ENCODE measurements at regions not wholly inside any gene's neighbourhood (a gene's known extent, or its start where the extent isn't known, plus 50 kb on each side); places are given as distances from the start of the nearest gene placed in this dataset.

DNA sequence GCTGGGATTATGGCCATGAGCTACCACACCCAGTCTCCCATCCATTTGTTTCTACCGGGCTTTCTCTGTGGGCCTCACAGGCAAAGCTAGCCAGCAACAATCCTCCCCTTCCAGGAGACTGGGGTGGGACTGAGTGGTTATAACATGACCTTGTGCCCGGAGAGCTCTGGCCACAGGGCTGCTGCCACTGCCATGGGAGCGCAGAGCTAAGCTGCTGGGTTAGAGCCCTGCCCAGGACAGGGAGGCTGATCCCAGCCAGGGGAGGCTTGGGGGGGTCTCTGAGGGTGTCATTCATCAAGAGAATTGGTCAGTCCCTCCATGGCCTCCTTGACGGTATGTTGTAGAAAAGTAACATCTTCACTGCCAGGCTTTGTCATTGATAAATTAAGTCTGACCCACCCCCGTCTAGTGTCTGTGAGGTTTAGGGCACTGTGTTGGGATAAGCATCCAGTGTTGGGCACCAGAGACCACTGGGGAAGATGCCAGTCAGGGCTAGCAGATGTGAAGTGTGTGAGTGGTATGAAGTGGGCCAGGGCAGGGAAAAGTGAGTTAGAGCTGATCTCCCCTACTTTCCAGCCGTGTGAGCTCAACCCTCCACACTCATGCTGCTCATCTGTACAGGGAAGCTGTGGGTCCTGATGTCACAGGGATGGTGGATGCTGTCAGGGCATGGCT, 368.4 kb upstream of the HS6ST1 start:
- Histone ChIP-seq H3K27me3 (ENCODE audit: insufficient read depth, low read length) (no peaks in the 10 kb centered on the region), H3K79me2 (ENCODE audit: insufficient read depth, low read length) (no peaks in the 10 kb centered on the region), H3K36me3 (ENCODE audit: insufficient read depth, low read length) (no peaks in the 10 kb centered on the region), H3K4me1 (ENCODE audit: insufficient read depth, low read length) (no peaks in the 10 kb centered on the region), H2AFZ (ENCODE audit: low read length) (no peak overlapping the region), H3K27ac (ENCODE audit: low read depth, low read length) (no peak overlapping the region), H3K4me2 (ENCODE audit: insufficient read depth, low read length) (no peak overlapping the region), H4K20me1 (ENCODE audit: insufficient read depth, low read length) (no peaks in the 10 kb centered on the region), H3K9me3 (ENCODE audit: low read depth, low read length) (no peaks in the 10 kb centered on the region), H3K4me3 (ENCODE audit: insufficient read depth, low read length) (no peak overlapping the region)
- peak; percentile 46 for DNase-seq (ENCODE audit: insufficient read length, low spot score, missing footprints)
- TF ChIP-seq, protein P1, sequence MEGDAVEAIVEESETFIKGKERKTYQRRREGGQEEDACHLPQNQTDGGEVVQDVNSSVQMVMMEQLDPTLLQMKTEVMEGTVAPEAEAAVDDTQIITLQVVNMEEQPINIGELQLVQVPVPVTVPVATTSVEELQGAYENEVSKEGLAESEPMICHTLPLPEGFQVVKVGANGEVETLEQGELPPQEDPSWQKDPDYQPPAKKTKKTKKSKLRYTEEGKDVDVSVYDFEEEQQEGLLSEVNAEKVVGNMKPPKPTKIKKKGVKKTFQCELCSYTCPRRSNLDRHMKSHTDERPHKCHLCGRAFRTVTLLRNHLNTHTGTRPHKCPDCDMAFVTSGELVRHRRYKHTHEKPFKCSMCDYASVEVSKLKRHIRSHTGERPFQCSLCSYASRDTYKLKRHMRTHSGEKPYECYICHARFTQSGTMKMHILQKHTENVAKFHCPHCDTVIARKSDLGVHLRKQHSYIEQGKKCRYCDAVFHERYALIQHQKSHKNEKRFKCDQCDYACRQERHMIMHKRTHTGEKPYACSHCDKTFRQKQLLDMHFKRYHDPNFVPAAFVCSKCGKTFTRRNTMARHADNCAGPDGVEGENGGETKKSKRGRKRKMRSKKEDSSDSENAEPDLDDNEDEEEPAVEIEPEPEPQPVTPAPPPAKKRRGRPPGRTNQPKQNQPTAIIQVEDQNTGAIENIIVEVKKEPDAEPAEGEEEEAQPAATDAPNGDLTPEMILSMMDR (IDR thresholded peaks at IDR 0.05; ENCODE audit: extremely low read depth, low read depth, low read length), result no peak

DNA sequence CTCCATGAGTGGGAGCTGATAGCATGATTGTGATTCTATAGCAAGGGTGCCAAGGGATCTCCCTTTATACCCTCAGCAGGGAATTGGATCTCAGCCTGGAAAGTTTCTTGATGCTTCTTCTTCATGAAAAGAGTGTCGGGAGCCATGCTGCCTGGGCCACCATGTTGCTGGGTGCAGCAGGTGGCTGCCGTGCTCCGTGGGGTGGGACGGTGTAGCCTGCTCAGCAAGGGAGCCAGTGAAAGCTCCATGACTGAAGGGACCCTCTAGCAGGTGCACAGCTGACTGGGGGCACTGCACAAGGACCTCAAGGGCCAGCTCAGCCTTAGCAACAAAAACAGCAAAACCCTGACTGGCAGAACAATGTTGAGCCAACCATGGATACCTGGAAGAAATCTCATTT, 368.9 kb upstream of the HS6ST1 start:
- Histone ChIP-seq H3K27ac (ENCODE audit: low read depth, low read length) (no peak overlapping the region), H3K27me3 (ENCODE audit: insufficient read depth, low read length) (no peaks in the 10 kb centered on the region), H4K20me1 (ENCODE audit: insufficient read depth, low read length) (no peaks in the 10 kb centered on the region), H3K36me3 (ENCODE audit: insufficient read depth, low read length) (no peaks in the 10 kb centered on the region), H3K4me3 (ENCODE audit: insufficient read depth, low read length) (no peak overlapping the region), H3K4me1 (ENCODE audit: insufficient read depth, low read length) (no peaks in the 10 kb centered on the region), H3K9me3 (ENCODE audit: low read depth, low read length) (no peaks in the 10 kb centered on the region), H2AFZ (ENCODE audit: low read length) (no peak overlapping the region), H3K4me2 (ENCODE audit: insufficient read depth, low read length) (no peak overlapping the region), H3K79me2 (ENCODE audit: insufficient read depth, low read length) (no peaks in the 10 kb centered on the region)
- DNase-seq (ENCODE audit: insufficient read length, low spot score, missing footprints), result no peak
- TF ChIP-seq, protein P1 (IDR thresholded peaks at IDR 0.05; ENCODE audit: extremely low read depth, low read depth, low read length), result no peak

DNA sequence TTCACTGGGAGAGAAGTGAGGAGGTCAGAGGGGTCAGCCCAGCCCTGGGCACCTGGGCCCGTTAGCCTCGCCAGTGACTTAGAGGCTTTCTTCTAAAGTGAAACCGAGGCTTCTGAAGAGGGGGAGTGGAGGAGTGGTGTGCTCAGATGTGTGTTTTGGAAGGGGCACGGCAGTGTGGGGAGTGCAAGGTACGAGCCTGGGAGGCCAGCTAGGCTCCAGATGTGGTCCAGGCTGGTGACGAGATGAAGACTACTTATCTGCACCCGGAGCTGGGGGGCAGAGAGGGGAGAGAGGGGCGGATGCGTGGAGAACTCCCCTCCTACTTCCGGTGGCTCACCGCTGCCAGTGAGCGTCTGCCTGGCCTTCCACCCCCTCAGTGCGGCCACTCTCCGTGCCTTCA, 371.3 kb upstream of the HS6ST1 start:
- Histone ChIP-seq H3K27me3 (ENCODE audit: insufficient read depth, low read length) (no peaks in the 10 kb centered on the region), H3K4me2 (ENCODE audit: insufficient read depth, low read length) (no peak overlapping the region), H3K4me1 (ENCODE audit: insufficient read depth, low read length) (no peaks in the 10 kb centered on the region), H3K27ac (ENCODE audit: low read depth, low read length) (no peak overlapping the region), H3K9me3 (ENCODE audit: low read depth, low read length) (no peaks in the 10 kb centered on the region), H3K79me2 (ENCODE audit: insufficient read depth, low read length) (no peaks in the 10 kb centered on the region), H2AFZ (ENCODE audit: low read length) (no peak overlapping the region), H3K4me3 (ENCODE audit: insufficient read depth, low read length) (no peak overlapping the region), H4K20me1 (ENCODE audit: insufficient read depth, low read length) (no peaks in the 10 kb centered on the region), H3K36me3 (ENCODE audit: insufficient read depth, low read length) (no peaks in the 10 kb centered on the region)
- no peak for DNase-seq (ENCODE audit: insufficient read length, low spot score, missing footprints)
- TF ChIP-seq, protein P1 (IDR thresholded peaks at IDR 0.05; ENCODE audit: extremely low read depth, low read depth, low read length), result no peak

DNA sequence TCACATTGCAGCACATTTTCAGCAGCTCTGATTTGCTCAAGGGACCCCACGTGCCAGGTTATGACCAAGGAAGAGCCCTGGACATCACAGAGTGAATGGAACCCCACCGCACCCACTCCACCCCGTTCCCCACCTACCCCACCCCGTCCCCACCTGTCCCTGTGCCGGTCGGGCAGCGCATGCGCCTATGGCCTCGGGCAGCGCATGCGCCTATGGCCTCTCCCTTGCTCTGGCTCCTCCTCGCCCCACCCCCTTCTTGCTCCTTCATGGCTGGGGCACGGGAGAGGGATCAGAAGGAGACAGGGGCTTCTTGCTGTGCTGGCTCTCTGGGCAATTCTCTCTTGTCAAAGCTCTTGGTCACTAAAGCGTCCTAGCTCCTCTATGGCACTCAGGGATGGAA, 371.8 kb upstream of the HS6ST1 start:
- no peak overlapping the region for H3K27ac ChIP-seq (ENCODE audit: low read depth, low read length)
- H3K9me3 ChIP-seq (ENCODE audit: low read depth, low read length), result no peaks in the 10 kb centered on the region
- no peak overlapping the region for H2AFZ ChIP-seq (ENCODE audit: low read length)
- H4K20me1 ChIP-seq (ENCODE audit: insufficient read depth, low read length), result no peaks in the 10 kb centered on the region
- H3K79me2 ChIP-seq (ENCODE audit: insufficient read depth, low read length), result no peaks in the 10 kb centered on the region
- H3K36me3 ChIP-seq (ENCODE audit: insufficient read depth, low read length), result no peaks in the 10 kb centered on the region
- TF ChIP-seq, protein P1 (IDR thresholded peaks at IDR 0.05; ENCODE audit: extremely low read depth, low read depth, low read length), result no peak
- DNase-seq (ENCODE audit: insufficient read length, low spot score, missing footprints), result no peak
- H3K4me1 ChIP-seq (ENCODE audit: insufficient read depth, low read length), result no peaks in the 10 kb centered on the region
- H3K4me3 ChIP-seq (ENCODE audit: insufficient read depth, low read length), result no peak overlapping the region
- H3K4me2 ChIP-seq (ENCODE audit: insufficient read depth, low read length), result no peak overlapping the region
- no peaks in the 10 kb centered on the region for H3K27me3 ChIP-seq (ENCODE audit: insufficient read depth, low read length)
